GM21786 (cell line): ENCODE measurements at regions not wholly inside any gene's neighbourhood (a gene's known extent, or its start where the extent isn't known, plus 50 kb on each side); places are given as distances from the start of the nearest gene placed in this dataset.
"Not testable (repeated sequence)": the region's sequence is repeated elsewhere in the genome, so short reads cannot be mapped to it uniquely, and the experiment has no call there.

Source experiments
- ATAC-seq: cut with Tn5 transposase; IDR thresholded peaks from one replicate; pipeline ENCODE4 v1.9.1; 2021; ENCODE audit not compliant: unreplicated experiment

DNA sequence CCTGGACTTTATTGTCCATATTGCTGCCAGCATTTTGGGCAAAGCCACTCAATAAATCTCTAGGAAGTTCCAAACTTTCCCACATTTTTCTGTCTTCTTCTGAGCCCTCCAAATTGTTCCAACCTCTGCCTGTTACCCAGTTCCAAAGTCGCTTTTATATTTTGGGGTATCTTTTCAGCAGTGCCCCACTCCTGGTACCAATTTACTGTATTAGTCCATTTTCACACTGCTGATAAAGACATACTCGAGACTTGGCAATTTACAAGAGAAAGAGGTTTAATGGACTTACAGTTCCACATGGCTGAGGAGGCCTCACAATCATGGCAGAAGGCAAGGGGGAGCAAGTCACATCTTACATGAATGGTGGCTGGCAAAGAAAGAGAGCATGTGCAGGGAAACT lies 53.4 kb downstream of the AHSP start:
- not testable (repeated sequence) for ATAC-seq

DNA sequence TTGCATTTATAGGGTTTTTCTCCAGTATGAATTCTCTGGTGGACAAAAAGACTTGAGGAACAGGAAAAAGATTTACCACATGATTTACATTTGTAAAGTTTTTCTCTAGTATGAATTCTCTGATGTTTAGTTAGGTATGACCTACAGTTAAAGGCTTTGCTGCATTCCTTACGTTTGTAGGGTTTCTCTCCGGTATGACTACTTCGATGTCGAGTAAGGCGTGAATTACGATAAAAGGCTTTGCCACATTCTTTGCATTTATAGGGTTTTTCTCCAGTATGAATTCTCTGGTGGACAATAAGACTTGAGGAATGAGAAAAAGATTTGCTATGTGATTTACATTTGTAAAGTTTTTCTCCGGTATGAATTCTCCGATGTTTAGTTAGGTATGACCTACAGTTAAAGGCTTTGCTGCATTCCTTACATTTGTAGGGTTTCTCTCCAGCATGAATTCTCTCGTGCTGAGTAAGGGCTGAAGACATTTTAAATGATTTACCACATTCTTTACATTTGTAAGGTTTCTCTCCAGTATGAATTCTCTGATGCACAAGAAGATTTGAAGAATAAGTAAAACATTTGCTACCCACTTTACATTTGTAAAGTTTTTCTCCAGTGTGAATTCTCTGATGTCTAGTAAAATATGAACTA lies 74.2 kb downstream of the AHSP start:
- ATAC-seq = not testable (repeated sequence)

DNA sequence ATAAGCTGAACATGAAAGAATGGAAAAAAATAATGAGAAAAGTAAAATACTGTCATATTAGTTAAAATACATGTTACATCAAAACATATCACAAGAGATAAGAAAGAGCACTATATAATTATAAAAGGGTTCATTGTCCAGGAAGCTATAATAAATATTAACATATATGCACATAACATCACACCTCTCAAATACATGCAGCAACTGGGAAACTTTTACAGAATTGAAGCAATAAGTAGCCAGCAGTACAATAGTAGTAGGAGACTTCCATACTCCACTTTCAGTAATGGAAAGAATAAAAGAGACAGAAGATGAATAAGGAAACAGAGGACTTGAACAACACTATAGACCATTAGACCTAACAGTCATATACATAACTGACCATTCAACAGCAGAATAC lies 90.4 kb downstream of the AHSP start:
- ATAC-seq = no peak

DNA sequence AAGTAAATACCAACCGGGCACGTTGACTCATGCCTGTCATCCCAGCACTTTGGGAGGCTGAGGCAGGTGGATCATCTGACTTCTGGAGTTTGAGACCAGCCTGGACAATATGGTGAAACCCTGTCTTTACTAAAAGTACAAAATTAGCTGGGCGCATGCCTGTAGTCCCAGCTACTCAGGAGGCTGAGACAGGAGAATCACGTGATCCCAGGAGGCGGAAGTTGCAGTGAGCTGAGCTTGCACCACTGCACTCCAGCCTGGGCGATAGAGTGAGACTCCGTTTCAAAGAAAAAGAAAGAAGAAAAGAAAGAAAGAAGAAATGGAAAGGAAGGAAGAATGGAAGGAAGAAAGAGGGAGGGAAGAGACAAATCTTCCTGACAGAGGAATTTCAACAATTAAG lies 108.7 kb downstream of the AHSP start:
- no peak for ATAC-seq

DNA sequence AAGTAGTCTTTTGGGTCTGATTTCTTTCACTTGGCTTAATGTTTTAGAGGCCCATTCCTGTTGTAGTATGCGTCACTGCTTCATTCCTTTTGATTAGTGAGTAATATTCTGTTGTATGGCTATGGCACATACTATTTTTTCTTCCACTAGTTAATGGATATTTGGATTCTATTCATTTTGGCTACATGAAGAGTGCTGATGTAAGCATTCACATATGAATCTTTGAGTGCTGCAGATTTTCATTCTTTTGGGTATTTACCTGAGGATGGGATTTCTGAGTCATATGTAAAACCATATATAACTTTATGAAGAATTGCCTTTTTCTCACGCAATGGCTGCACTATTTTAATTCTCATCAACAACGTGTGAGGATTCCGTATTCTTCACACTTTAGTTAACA lies 113.6 kb downstream of the AHSP start:
- no peak for ATAC-seq

DNA sequence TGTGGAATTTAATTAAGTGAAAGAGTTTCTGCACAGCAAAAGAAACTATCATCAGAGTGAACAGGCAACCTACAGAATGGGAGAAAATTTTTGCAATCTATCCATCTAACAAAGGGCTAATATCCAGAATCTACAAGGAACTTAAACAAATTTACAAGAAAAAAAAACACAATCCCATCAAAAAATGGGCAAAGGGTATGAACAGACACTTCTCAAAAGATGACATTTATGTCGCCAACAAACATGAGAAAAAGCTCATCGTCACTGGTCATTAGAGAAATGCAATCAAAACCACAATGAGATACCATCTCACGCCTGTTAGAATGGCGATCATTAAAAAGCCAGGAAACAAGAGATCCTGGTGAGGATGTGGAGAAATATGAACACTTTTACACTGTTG lies 128.0 kb downstream of the AHSP start:
- not testable (repeated sequence) for ATAC-seq

DNA sequence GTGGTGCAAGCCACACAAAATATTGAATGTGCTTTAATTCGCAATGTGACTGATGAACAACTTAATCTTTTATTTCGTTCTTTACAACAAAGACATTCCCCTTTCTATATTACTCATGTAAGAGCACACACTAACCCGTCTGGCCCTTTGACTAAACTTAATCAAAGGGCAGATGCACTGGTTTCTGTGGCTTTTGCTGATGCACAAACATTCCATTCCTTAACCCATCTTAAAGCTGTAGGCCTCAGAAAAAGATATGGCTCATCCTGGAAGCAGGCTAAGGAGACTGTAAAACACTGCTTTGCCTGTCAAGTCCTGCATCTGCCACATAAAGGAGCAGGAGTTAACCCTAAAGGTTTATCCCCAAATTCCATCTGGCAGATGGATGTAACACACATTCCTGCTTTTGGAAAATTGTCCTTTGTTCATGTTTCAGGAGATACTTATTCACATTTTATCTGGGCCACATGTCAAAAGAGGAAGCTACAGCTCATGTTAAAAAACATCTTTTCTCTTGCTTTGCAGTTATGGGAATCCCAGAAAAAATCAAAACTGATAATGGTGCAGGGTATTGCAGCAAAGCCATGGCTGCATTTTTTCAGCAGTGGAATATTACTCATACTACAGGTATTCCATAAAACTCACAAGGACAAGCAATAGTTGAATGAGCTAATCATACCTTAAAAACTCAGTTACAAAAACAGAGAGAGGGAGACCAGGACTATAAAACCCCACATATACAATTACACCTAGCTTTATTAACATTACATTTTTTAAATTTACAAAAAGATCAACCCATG lies 137.2 kb downstream of the AHSP start:
- no peak for ATAC-seq

DNA sequence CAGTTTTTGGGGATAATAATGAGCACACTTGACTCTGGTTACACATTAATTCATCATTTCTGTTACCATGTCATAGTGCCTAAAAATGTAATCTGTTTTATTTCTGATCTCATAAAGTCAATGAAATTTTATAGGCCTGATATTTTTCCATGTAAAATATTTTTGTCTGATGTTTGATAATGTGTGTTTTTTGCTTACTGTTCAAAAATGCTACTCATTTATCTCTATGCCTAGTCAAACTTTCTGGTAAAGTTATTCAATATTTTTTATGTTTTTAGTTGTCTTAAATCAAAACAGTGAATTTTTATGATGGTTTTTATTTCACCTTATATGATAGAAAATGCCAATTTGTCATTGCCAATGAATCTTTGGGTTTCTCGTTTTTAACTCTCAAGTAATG lies 147.0 kb downstream of the AHSP start:
- no peak for ATAC-seq

DNA sequence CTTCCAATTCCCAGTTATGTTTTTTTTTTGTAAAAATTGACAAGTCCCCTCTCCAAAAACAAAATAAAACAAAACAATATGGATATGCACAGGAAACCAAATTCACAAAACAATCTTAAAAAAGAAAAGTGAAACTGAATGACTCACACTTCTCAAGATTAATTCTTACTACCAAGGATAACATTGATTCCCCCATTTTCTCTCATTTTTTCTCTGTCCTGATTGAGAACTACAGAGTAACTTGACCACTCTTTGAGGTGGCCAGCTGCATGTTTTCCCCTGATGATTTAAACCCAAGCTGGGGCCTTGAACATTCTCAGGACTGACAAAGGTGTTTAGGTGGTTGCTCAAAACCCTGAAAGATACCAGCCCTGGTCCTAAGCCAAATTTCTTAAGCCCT lies 149.0 kb downstream of the AHSP start:
- no peak for ATAC-seq

DNA sequence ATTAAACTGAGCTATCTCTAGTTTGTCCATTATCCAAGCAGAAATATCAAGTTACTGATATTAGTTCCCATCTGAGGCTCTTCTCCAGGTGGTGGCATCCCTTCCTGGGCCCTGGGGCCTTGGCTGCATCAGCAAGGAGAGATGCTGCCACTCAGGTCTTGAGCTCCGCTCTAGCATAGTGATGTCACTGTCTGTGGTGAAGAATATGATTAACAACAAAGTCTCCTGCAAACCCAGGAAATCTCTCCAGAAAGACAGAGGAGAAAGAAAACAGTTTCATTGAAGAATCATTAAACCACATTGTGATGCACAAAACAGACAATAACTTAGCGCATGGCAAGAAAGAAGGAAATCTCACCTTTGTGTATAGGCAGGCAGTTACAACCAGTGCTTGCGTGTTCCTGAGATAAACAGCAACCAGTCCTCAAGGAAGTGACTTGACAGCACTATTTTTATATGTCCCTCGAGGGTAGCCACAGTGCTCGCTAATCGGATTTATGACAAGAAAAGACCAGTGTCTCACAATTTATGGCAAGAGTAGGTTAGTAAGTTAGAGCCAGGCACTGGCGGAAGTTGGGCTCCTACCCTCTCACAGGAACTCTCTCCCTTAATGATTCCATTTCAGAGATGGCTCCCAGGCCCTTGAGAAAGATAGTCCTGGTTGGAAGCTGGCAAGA lies 151.1 kb downstream of the AHSP start:
- ATAC-seq = no peak

DNA sequence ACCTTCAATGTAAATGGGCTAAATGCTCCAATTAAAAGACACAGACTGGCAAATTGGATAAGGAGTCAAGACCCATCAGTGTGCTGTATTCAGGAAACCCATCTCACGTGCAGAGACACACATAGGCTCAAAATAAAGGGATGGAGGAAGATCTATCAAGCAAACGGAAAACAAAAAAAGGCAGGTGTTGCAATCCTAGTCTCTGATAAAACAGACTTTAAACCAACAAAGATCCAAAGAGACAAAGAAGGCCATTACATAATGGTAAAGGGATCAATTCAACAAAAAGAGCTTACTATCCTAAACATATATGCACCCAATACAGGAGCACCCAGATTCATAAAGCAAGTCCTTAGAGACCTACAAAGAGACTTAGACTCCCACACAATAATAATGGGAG lies 161.6 kb downstream of the AHSP start:
- not testable (repeated sequence) for ATAC-seq

DNA sequence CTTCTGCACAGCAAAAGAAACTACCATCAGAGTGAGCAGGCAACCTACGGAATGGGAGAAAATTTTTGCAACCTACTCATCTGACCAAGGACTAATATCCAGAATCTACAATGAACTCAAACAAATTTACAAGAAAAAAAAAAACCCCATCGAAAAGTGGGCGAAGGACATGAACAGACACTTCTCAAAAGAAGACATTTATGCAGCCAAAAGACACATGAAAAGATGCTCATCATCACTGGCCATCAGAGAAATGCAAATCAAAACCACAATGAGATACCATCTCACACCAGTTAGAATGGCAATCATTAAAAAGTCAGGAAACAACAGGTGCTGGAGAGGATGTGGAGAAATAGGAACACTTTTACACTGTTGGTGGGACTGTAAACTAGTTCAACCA lies 164.6 kb downstream of the AHSP start:
- ATAC-seq = not testable (repeated sequence)

DNA sequence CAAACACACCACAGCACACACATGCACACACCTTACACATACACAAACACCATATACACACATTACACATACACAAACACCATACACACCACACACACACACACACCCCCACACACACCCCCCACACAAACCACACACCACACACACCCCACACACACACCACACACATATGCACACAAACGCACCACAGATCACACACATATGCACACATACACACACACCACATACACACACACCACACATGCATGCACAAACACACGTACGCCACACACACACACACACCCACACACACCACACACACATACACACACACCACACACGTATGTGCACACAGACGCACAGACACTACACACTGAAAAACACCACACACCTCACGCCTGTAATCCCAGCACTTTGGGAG lies 166.0 kb downstream of the AHSP start:
- ATAC-seq = no peak

DNA sequence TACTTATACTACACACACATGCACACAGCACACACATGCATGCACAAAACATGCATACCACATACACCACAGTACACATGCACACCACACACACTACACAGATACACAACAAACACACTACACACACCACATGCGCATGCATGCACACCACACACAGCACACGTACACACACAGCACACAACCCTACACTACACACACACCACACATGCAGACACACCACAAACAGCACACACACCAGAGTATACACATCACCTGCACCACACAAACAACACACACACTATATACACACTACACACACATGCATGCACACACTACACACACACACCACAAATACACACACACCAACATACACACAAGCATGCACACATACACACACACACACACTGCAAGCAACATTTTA lies 166.8 kb downstream of the AHSP start:
- no peak for ATAC-seq

DNA sequence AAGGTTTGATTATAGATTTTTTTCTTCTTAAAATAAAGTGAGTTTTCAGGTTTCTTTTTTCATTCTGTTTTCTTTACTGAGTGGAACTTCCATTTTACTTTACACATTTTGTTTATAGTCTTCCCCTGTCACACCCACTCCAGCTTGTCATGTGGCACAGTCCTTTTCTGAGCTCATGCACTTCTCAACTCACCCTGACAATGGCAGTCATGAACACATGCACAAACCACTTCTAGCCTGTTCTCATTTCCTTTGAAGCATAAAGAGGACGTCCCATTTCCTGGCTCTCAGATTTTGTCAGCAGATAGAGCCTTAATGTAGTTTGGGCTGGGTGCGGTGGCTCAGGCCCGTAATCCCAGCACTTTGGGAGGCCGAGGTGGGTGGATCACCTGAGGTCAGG lies 168.0 kb downstream of the AHSP start:
- ATAC-seq = peak; percentile 41

DNA sequence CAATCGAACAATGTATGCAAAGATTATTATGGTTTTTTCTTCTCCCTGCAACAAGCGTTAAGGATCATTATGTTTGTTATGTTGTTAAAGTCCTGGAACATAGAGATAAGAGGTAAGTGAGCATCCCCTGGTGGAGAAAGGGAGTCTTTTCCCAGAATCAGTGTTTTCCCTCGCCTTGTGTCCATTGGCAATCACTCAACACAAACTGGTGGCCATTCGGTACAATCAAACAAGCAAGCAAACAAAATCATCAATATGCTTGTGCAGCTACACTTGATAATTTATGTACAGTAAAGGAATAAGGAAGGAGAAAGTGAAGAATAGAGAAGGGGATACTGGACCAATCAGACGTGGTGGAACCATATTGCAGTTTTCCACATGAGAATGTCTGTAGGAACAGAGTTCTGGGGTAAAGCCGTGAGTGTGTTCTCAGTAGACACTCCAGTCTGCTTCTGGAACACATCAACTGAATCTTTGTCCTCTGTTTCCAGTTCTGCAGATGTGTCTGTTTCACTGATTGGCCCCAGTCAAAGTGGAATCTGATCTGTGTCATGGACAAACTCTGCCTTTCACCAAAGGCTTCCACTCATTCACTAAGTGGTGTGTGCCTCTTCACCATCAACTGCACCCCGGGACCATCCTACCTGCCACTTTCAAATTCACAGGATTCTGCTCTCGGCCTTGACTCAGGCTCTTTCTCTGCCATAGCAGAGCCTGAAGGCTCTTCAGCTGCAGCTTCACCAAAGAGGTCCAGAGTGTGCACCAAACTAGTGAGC lies 169.5 kb downstream of the AHSP start:
- ATAC-seq = no peak

DNA sequence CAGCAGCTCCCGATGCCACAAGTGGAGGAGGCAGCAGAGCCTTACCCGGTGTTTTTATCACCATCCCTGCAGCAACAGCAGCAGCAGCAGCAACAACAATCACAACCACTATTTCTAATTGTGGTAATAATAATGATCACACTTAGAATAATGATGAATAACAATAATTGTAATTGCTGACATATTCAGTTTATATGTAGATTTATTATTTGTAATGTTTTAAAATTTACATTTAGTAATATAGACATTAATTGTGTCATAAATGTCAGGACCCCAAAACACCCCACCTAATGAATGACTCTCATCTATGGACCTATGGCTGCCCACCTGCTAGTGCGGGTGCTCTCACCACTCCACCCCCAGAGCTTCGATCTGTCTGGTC lies 170.0 kb downstream of the AHSP start:
- no peak for ATAC-seq

DNA sequence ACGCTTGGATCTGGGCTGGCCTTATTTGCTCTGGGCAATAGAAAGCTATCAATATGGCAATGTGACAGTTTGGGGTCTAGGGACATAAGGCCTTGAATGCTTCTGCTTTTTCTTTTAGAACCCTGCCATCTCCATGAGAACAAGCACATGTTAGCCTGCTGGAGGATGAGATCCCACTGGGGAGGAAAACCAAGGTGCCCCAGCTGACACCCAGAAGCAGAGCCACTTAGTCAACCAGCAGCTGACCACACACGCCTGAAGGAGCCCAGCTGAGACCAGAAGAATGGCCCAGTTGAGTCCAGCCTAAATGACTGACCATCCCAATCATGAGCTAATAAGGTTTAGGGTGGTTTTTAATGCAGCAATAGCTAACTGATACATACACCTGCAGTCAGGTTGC lies 171.2 kb downstream of the AHSP start:
- ATAC-seq = no peak

DNA sequence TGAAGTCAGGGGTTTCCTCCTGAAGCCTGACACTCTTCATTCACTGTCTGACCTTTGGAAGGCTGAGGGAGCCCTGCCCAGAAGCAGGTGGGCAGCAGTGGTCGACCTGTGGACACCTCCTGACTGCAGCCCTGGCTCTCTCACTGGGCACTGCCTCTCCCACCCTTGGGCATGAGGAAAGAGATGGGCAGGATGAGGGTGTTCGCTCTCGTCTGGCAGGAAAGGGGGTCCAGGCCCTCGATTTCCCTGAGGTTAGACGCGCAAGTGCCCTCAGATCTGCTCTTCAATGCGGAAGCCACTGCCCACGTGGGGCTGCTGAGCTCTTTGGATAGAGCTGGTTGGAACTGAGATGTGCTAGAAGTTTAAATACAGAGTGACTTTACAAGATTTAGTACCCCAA lies 171.9 kb downstream of the AHSP start:
- no peak for ATAC-seq

DNA sequence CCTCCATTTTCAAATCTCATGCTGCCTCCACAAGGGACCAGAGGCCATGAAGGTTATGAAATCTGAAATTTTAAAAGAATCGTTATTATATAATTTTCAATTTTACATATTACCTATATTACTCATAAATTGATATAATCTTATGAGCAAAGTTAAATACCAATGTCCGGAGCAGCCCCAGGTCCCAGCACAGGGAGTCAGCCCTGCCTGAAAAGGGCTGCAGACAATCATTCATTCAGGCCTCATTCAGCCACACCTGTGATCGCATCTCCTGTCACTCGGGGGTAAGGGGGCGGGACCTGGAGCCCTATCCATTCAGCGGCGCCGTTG lies 172.5 kb downstream of the AHSP start:
- ATAC-seq = no peak

DNA sequence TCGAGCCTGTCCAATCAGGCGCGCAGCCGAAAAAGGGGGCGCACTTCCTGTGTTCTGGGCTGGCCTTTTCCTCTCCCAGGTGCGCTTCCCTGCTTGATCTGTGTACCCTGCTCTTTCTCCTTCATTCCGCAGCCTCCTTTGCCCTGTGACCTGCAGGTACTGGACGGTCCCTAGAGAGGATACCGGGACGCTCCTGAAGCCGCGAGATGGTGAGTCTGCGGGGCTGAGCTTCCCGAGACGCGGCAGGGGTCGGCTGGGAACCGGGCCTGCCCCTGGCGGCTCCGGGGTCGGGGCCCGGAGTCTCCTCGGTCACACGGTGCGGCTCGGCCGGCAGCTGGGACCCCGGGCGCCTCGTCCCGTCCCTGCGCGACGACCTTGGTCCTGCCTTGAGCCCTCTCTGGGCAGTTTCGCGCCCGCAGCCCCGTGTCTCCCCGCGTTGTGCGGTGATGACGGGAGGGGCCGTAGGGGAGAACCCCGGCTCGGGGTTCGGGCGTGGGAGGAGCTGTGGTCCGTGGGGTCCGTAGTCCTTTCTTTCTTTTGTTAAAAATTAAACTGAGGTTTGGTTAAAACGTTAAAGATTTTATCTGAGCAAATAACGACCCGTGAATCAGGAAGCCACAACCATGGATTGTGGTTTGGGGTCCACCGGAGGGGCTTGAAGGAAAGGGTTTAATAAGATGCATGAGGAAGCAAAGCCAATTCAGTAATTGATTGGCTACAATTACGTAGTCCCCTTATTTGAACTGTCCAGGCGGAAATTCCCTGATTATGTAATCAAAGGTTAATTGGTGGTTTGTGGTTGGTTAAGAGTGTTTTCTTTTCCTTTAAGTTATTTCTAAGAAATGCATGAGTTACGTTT lies 172.8 kb upstream of the ZNF267 start:
- ATAC-seq = peak; percentile 84
